ENCODE measurements at regions not wholly inside any gene's neighbourhood (a gene's known extent, or its start where the extent isn't known, plus 50 kb on each side); places are given as distances from the start of the nearest gene placed in this dataset.

GRCh38 chr3:44109771-44110361 is 131.8 kb upstream of the TOPAZ1 start:
- TF ChIP-seq CTCF (conservative IDR thresholded peaks at IDR 0.05; ENCODE audit: low read depth in 2 of 2) (no peak), REST (IDR thresholded peaks at IDR 0.05; ENCODE audit: unreplicated experiment) (no peak)
